Embryonic facial prominence (tissue), 1 donor: ENCODE measurements at regions not wholly inside any gene's neighbourhood (a gene's known extent, or its start where the extent isn't known, plus 50 kb on each side); places are given as distances from the start of the nearest gene placed in this dataset.

ENCODE experiments used
- DNase-seq: peaks from one replicate; pipeline ENCODE4 v3.0.0-alpha.2; 2016; ENCODE audit errors: extremely low spot score

GRCh38 chr13:80037505-80037888 lies 303.4 kb downstream of the SPRY2 start:
- no peak for DNase-seq

- no peak for DNase-seq
Measured at GRCh38 chr13:80036845-80037504, 304.0 kb downstream of the SPRY2 start.

- DNase-seq = no peak
Measured at GRCh38 chr13:80035096-80035495, 305.8 kb downstream of the SPRY2 start.

- DNase-seq = no peak
Measured at GRCh38 chr13:80033951-80034350, 307.0 kb downstream of the SPRY2 start.

GRCh38 chr13:80033286-80033685 lies 307.6 kb downstream of the SPRY2 start:
- no peak for DNase-seq

- DNase-seq = no peak
Measured at GRCh38 chr13:80030491-80030890, 310.4 kb downstream of the SPRY2 start.

GRCh38 chr13:80029170-80029569 lies 311.8 kb downstream of the SPRY2 start:
- no peak for DNase-seq

GRCh38 chr13:80022146-80022545 lies 318.8 kb downstream of the SPRY2 start:
- no peak for DNase-seq

GRCh38 chr13:80012251-80012650 lies 328.7 kb downstream of the SPRY2 start:
- DNase-seq = no peak

GRCh38 chr13:80011448-80012212 lies 329.3 kb downstream of the SPRY2 start:
- no peak for DNase-seq

GRCh38 chr13:80010846-80011245 lies 330.1 kb downstream of the SPRY2 start:
- DNase-seq = no peak

GRCh38 chr13:80010286-80010831 lies 330.6 kb downstream of the SPRY2 start:
- DNase-seq = no peak

GRCh38 chr13:80009760-80010159 lies 331.2 kb downstream of the SPRY2 start:
- no peak for DNase-seq

GRCh38 chr13:80006940-80007339 lies 334.0 kb downstream of the SPRY2 start:
- DNase-seq = no peak

- DNase-seq = no peak
Measured at GRCh38 chr13:80001510-80001842, 339.4 kb downstream of the SPRY2 start.

GRCh38 chr13:80000684-80001509 lies 340.0 kb downstream of the SPRY2 start:
- DNase-seq = no peak

- DNase-seq = no peak
Measured at GRCh38 chr13:79999601-80000000, 341.3 kb downstream of the SPRY2 start.

- no peak for DNase-seq
Measured at GRCh38 chr13:79998381-79998880, 342.5 kb downstream of the SPRY2 start.

- no peak for DNase-seq
Measured at GRCh38 chr13:79997244-79997643, 343.7 kb downstream of the SPRY2 start.

GRCh38 chr13:79995334-79995733 lies 345.6 kb downstream of the SPRY2 start:
- no peak for DNase-seq

- DNase-seq = no peak
Measured at GRCh38 chr13:79992111-79992510, 348.8 kb downstream of the SPRY2 start.

- no peak for DNase-seq
Measured at GRCh38 chr13:79990048-79990447, 350.9 kb downstream of the SPRY2 start.
